GM19452 (cell line): ENCODE measurements at regions not wholly inside any gene's neighbourhood (a gene's known extent, or its start where the extent isn't known, plus 50 kb on each side); places are given as distances from the start of the nearest gene placed in this dataset.

Source experiments
- ATAC-seq: cut with Tn5 transposase; IDR thresholded peaks from one replicate; pipeline ENCODE4 v1.9.1; 2021; ENCODE audit not compliant: unreplicated experiment

- ATAC-seq: no peak
Observed at GRCh38 chr22:49334976-49335375, 492.7 kb downstream of the BRD1 start.

- no peak for ATAC-seq
Observed at GRCh38 chr22:49334449-49334789, 493.3 kb downstream of the BRD1 start.

- no peak for ATAC-seq
Observed at GRCh38 chr22:49333206-49333605, 494.5 kb downstream of the BRD1 start.

- ATAC-seq: no peak
Observed at GRCh38 chr22:49332691-49333090, 495.0 kb downstream of the BRD1 start.

GRCh38 chr22:49331878-49332277 lies 495.8 kb downstream of the BRD1 start:
- no peak for ATAC-seq

GRCh38 chr22:49331223-49331815 lies 496.4 kb downstream of the BRD1 start:
- ATAC-seq: no peak

GRCh38 chr22:49330421-49331222 lies 497.1 kb downstream of the BRD1 start:
- ATAC-seq: no peak

GRCh38 chr22:49329636-49330035 lies 498.0 kb downstream of the BRD1 start:
- ATAC-seq: no peak

- no peak for ATAC-seq
Observed at GRCh38 chr22:49328630-49329405, 498.9 kb downstream of the BRD1 start.

- ATAC-seq: no peak
Observed at GRCh38 chr22:49328118-49328475, 499.6 kb downstream of the BRD1 start.

- ATAC-seq: no peak
Observed at GRCh38 chr22:49327411-49328117, 500.1 kb downstream of the BRD1 start.

GRCh38 chr22:49326558-49326957 lies 501.1 kb downstream of the BRD1 start:
- no peak for ATAC-seq

GRCh38 chr22:49325531-49326395 lies 501.9 kb downstream of the BRD1 start:
- no peak for ATAC-seq

- no peak for ATAC-seq
Observed at GRCh38 chr22:49324527-49325491, 502.9 kb downstream of the BRD1 start.

GRCh38 chr22:49323751-49324415 lies 503.8 kb downstream of the BRD1 start:
- no peak for ATAC-seq

- no peak for ATAC-seq
Observed at GRCh38 chr22:49322861-49323622, 504.6 kb downstream of the BRD1 start.

GRCh38 chr22:49322231-49322630 lies 505.4 kb downstream of the BRD1 start:
- ATAC-seq: no peak

- ATAC-seq: no peak
Observed at GRCh38 chr22:49321477-49322055, 506.1 kb downstream of the BRD1 start.
